ENCODE measurements at regions not wholly inside any gene's neighbourhood (a gene's known extent, or its start where the extent isn't known, plus 50 kb on each side); places are given as distances from the start of the nearest gene placed in this dataset.

DNA sequence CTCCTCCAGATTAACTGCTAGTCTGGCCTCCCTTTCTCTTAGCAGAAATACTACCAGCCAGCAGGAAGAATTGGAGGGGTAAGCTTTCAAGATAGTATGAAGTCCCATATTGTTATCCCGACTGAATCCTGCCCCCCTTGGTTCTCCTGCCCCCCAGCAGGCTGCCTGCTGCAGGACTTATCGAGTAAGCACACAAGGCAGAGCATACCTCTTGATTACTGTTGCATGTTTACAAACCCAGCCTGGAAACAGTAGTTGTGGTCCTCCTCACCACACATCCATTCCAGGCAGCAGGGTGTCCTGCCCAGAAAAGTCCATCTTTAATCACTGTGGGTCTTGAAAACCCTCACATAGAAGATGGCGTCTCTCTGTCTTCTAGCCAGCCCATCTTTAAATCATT is 66.8 kb upstream of the PPP2R3A start:
- TF ChIP-seq CTCF (IDR thresholded peaks at IDR 0.05; ENCODE audit: insufficient read depth in 1 of 2, low read depth in 1 of 2, low read length in 1 of 2, severe bottlenecking in 1 of 2, unreplicated experiment in 1 of 2) = no peak
- H3K4me3 Mint-ChIP-seq (ENCODE audit: unreplicated experiment) = no peak overlapping the region
- peaks cover 16% of the 10 kb centered on the region for H3K4me1 ChIP-seq
- H3K4me3 ChIP-seq (ENCODE audit: low read depth, low read length) = no peak overlapping the region
- intact Hi-C loops (cut with micrococcal nuclease; ENCODE audit: unreplicated experiment) = loop anchor here (5.0 to 10.0 kb wide), 4 partner anchors 104 to 396 kb away; no protein-coding TSS in a partner anchor
- DNase-seq = no peak
- no TSS peak for BruUV-seq (replicated peaks)
- no peaks in the 10 kb centered on the region for H3K27me3 ChIP-seq (replicated peaks; ENCODE audit: control insufficient read depth, insufficient read depth, low read length)
- H3K9me3 Mint-ChIP-seq (ENCODE audit: unreplicated experiment) = peaks cover 10% of the 10 kb centered on the region
- POLR2A ChIA-PET = no interaction called here
- H3K9me3 ChIP-seq = no peaks in the 10 kb centered on the region
- no peak overlapping the region for H3K27ac Mint-ChIP-seq (ENCODE audit: unreplicated experiment)
- peaks cover 2% of the 10 kb centered on the region for H3K27me3 Mint-ChIP-seq (ENCODE audit: insufficient read depth, unreplicated experiment)
- H3K4me1 Mint-ChIP-seq (ENCODE audit: low read depth, unreplicated experiment) = peaks cover 24% of the 10 kb centered on the region
- peaks cover 6% of the 10 kb centered on the region for H3K36me3 Mint-ChIP-seq (ENCODE audit: insufficient read depth, unreplicated experiment)
- no peaks in the 10 kb centered on the region for H3K36me3 ChIP-seq (ENCODE audit: control insufficient read depth, insufficient read depth, low read length)
- CTCF ChIA-PET = no interaction called here

DNA sequence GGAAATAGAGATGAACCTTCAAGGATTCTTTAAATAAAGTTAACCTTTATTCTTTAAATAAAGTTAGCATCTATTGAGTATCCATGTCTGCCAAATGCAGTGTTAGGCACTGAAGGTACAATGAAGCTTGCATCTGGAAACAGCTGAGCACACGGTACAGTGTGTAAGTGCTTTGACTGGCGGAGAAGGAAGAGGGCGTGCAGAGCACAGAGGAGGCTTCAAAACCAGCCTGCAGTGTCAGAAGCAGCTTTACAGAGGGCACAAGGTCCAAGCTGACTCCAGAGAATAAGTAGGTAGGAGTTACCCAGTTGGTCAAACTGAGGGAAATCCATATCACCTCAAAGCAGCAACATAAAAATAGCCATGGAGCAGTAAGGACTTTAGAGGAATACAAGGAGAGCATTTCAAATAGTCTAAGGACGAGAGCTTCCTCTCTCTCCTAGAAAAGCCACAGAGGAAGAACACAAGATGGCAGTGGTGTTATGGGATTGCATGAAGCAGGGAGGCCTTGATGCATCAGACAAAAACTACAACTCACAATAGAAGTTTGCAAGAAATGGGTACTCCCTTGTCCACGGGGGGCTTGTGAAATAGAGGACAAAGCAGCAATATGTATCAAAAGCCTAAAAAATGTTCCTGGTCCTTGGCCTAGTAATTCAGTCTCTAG is 60.3 kb upstream of the PPP2R3A start:
- Histone ChIP-seq H3K9me3 (no peaks in the 10 kb centered on the region), H3K4me1 (no peaks in the 10 kb centered on the region), H3K27me3 (replicated peaks; ENCODE audit: control insufficient read depth, insufficient read depth, low read length) (no peaks in the 10 kb centered on the region), H3K4me3 (ENCODE audit: low read depth, low read length) (no peak overlapping the region), H3K36me3 (ENCODE audit: control insufficient read depth, insufficient read depth, low read length) (no peaks in the 10 kb centered on the region)
- H3K36me3 Mint-ChIP-seq (ENCODE audit: insufficient read depth, unreplicated experiment) = no peaks in the 10 kb centered on the region
- no peaks in the 10 kb centered on the region for H3K4me1 Mint-ChIP-seq (ENCODE audit: low read depth, unreplicated experiment)
- BruUV-seq (replicated peaks) = no TSS peak
- H3K27me3 Mint-ChIP-seq (ENCODE audit: insufficient read depth, unreplicated experiment) = peaks cover 2% of the 10 kb centered on the region
- TF ChIP-seq CTCF (IDR thresholded peaks at IDR 0.05; ENCODE audit: insufficient read depth in 1 of 2, low read depth in 1 of 2, low read length in 1 of 2, severe bottlenecking in 1 of 2, unreplicated experiment in 1 of 2) = peak; percentile 8 to 30
- peaks cover 10% of the 10 kb centered on the region for H3K9me3 Mint-ChIP-seq (ENCODE audit: unreplicated experiment)
- H3K4me3 Mint-ChIP-seq (ENCODE audit: unreplicated experiment) = no peak overlapping the region
- no peak overlapping the region for H3K27ac Mint-ChIP-seq (ENCODE audit: unreplicated experiment)
- intact Hi-C loops (cut with micrococcal nuclease; ENCODE audit: unreplicated experiment) = loop anchor here (1.0 kb wide), 1 partner anchor 137 kb away; no protein-coding TSS in a partner anchor
- ChIA-PET CTCF (interaction anchor here (0.9 to 1.7 kb wide), 3 partner anchors 118 to 1109 kb away, joined by 3 to 11 read pairs (median 3); no protein-coding TSS in a partner anchor), POLR2A (no interaction called here)
- peak in 1 of 2 experiments; percentile 11 for DNase-seq

DNA sequence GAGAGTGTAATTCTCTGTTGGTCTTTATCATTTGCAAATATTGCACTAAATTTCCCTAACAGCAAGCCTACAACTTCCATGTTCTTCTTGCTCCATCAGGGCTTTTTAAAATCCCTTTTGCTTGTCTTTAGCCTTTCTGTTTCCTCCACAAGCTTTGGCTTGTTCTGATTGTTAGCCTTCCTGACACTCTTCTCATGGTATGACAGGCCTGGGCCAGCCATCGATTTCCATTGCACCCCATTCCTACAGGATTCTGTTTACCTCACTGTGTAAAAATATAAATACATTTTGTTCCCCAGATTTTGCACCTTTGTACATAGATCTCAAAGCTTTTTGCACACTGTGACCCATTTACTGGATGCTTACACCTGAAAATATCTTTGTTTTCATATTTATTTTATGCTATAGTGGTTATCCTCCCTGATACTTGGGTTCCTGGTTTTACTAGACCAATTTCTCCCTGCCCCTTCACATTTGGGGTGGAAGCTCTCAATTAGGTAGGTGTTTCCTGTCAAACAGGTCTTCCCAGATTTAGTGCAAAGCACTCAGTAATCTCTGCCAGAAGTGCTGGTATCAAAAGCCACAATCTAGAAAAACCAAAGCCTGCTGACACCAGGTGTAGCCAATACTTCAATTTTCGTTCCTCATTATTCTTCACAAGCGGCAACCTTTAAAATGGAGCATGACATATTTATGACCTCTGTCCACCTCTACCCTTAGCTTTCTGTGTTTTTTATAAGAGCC is 57.9 kb upstream of the PPP2R3A start:
- BruUV-seq (replicated peaks) = no TSS peak
- DNase-seq = no peak
- H3K27me3 ChIP-seq (replicated peaks; ENCODE audit: control insufficient read depth, insufficient read depth, low read length) = no peaks in the 10 kb centered on the region
- intact Hi-C loops (cut with micrococcal nuclease; ENCODE audit: unreplicated experiment) = no loop called here
- no peak overlapping the region for H3K4me3 ChIP-seq (ENCODE audit: low read depth, low read length)
- CTCF ChIA-PET = interaction anchor here (0.8 kb wide), 1 partner anchor 135 kb away, joined by 3 read pairs; no protein-coding TSS in a partner anchor
- POLR2A ChIA-PET = no interaction called here
- Mint-ChIP-seq H3K27ac (ENCODE audit: unreplicated experiment) (no peak overlapping the region), H3K9me3 (ENCODE audit: unreplicated experiment) (no peaks in the 10 kb centered on the region), H3K4me1 (ENCODE audit: low read depth, unreplicated experiment) (no peaks in the 10 kb centered on the region), H3K27me3 (ENCODE audit: insufficient read depth, unreplicated experiment) (no peaks in the 10 kb centered on the region), H3K4me3 (ENCODE audit: unreplicated experiment) (no peak overlapping the region), H3K36me3 (ENCODE audit: insufficient read depth, unreplicated experiment) (no peaks in the 10 kb centered on the region)
- no peak for TF ChIP-seq CTCF (IDR thresholded peaks at IDR 0.05; ENCODE audit: insufficient read depth in 1 of 2, low read depth in 1 of 2, low read length in 1 of 2, severe bottlenecking in 1 of 2, unreplicated experiment in 1 of 2)
- H3K36me3 ChIP-seq (ENCODE audit: control insufficient read depth, insufficient read depth, low read length) = no peaks in the 10 kb centered on the region
- no peaks in the 10 kb centered on the region for H3K9me3 ChIP-seq
- H3K4me1 ChIP-seq = no peaks in the 10 kb centered on the region

All from Caco-2 (cell line).